ENCODE measurements at regions not wholly inside any gene's neighbourhood (a gene's known extent, or its start where the extent isn't known, plus 50 kb on each side); places are given as distances from the start of the nearest gene placed in this dataset.

DNA sequence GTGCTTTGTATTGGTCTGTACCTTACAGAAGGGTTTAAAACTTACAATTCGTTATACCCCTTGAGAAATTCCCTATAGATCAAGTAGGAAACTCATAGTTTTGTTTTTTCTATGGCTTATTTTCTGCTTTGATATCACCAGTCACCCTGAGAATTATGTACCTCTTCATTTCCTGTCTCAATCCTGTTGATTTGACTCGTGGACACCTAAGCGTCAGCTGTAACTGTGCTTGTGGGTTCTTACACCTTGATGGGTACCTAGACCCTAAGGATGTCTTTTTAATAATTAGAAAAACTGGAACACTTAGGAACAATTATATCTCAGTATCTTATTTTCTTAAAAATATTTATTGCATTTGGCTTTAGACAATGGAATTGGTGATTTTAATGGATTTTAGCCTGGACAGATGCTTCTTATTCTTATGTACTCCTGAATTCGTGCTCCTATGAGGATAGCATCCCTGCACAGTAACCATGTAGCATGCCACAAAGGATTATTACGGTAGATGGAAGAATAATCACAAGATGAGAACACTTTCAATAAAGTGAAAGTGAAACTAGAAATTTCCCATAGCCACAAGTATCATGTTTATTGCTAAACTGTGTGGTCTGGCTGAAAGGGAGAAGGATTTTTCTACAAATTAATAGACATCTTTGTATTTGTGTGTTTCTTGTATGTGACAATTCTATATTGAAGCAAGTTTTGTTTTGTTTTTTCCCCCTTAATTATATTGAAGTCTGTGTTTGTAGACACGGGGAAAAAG is 1920.3 kb upstream of the WWC1 start:
- no peak for DNase-seq (ENCODE audit: low spot score)

DNA sequence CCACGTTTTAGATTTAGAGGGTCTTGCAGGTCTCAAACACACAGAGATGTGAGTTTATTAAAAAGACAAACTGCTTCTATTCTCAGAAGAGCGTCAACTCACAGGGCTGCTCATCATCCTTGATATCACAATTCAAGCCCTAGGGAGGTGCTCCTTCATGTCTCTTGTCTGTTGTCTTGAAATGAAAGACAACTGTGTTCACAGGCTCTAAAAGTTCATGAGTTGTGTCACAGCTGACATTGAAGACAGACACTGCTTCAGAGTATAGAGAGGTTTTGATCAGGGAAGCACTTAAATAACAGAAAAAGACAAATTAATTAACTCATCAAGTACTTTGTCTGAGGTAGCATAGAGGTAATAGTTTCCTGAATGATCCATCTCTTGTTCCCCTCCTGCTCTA is 1917.6 kb upstream of the WWC1 start:
- no peak for DNase-seq (ENCODE audit: low spot score)

DNA sequence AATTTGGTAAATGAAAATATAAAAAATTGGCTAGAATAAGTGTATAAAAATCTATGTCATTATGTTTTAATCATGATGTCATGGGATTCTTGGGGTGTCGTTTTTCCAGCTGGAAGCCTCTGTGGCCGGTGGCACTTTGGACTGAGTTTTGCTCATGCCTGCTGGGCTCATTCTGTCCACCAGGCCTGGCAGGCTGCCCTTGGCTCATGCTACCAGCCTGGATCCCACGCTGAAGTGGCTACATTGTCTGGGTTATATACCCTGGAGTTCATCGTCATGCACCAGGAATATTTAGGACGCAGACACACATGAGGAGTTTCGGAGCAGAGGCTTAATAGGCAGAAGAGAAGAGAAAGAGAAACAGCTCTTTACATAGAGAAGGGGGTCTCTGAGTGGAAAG is 1913.7 kb upstream of the WWC1 start:
- DNase-seq (ENCODE audit: low spot score): no peak

DNA sequence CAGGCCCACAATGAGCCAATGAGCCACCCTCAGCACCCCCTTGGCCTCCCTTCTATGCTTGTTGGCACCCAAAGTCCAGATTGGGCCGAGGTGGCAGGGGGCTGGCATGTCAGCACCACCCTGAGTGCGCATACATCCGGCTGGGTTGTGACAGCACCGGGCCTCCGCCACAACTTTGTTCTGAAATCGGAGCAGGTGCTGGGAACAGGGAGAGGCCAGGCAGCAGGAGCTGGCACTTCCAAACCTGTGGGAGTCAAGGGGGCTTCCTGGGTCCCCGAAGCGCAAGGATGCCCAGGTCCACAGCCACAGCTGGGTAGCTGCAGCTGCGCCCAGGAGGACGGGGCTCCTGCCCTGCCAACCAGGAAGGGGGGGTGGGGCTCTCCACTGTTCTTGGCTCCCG is 1911.9 kb upstream of the WWC1 start:
- DNase-seq (ENCODE audit: low spot score): no peak

DNA sequence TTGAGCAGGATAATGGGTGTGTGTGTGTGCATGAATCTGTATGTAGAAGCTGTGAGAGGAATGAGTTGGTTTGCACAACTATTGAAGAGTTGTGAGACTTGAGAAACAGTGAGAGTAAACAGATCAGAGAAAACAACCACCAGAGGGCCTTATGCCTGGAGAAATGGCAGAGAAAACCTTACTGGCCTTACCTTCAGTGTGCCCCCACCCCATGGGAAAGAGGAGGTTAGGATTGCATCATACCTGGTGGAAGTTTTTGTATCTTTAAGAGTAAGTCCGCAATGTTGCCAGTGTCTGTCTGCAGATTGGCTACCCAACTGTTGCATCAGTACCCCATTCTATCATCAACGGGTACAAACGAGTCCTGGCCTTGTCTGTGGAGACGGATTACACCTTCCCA is 1909.4 kb upstream of the WWC1 start:
- no peak for DNase-seq (ENCODE audit: low spot score)

DNA sequence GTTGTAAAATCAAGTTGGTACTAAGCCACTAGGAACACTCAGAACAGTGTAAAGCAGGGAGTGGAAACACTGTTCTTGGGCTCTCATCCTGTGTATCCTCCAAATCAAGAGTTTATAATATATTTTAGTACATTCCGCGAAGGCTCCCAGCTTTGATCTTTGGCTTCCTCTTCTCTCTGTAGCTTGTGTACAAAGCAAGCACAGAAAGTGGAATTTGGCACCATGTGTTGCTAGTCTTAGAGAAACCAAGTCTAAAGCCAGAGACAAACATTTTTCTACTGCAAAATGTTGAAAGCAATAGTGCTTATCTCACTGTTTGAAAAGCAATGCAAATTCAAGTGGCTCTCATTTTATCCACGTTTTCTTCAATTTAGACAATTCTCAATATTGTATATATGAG is 1893.3 kb upstream of the WWC1 start:
- no peak for DNase-seq (ENCODE audit: low spot score)

DNA sequence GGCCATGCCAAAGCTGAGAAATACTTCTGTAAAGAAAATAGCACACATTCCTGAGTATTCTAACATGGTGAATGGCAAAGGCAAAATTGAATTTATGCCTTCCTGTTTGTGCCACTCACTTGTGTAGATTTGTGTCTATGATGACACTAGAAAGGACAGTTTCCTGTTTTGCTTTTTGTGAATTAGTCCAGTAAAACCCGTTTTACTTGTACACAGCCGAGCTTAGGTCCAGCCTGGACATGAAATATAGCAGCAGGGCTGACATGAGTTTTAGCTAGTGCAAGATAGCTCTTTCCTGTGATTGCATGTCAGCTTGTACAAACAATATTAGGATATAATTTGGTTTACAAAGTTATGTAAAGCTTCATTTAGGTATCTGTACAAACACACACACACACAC is 1891.7 kb upstream of the WWC1 start:
- no peak for DNase-seq (ENCODE audit: low spot score)

DNA sequence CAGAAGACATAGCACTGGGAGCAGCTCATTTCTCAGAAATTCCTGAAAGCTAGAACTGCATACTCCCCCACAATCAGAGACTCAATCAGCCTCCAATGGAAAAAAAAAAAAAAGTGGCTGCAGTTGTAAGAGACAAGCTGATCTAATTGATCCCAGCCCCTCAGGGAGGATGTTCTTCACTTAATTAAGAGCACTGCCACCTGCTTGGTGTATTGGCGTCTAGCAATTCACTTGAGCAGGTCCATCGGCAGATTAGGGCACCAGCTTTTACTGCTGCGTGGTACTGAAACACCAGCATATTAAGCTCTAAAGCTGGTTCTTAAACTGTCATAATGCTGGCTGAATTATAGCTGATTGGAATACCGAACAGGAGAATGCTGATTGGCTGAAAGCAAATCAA is 1890.1 kb upstream of the WWC1 start:
- DNase-seq (ENCODE audit: low spot score): no peak

DNA sequence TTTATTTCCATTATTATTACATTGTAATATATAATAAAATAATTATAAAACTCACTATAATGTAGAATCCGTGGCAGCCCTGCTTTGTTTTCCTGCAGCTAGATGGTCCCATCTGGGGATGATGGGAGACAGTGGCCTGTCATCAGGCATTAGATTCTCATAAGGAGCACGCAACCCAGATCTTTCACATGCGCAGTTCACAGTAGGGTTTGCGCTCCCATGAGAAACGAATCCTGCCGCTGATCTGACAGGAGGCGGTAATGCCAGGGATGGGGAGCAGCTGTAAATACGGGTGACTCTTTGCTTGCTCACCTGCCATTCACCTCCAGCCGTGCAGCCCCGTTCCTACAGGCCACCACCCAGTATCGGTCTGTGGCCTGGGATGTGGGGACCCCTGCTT is 1879.3 kb upstream of the WWC1 start:
- DNase-seq (ENCODE audit: low spot score): no peak

DNA sequence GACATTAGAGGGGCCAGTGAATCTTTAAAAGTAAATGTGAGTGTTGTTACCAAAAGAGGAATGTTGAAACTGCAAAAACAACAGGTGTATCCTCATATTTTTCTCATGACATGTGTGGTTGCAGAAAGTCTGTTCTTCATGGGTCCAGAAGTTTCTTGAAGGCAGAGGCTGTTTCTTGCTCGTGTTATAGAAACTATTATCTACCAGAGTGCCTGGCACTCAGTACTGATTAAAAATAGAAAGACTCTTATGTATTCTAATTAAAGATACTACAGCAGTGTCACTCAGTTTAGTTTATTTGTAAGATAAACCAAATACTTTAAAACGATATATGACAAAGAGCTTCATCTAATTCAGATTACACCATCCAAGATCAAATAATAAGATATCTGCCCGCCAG is 1864.2 kb upstream of the WWC1 start:
- DNase-seq (ENCODE audit: low spot score): no peak

DNA sequence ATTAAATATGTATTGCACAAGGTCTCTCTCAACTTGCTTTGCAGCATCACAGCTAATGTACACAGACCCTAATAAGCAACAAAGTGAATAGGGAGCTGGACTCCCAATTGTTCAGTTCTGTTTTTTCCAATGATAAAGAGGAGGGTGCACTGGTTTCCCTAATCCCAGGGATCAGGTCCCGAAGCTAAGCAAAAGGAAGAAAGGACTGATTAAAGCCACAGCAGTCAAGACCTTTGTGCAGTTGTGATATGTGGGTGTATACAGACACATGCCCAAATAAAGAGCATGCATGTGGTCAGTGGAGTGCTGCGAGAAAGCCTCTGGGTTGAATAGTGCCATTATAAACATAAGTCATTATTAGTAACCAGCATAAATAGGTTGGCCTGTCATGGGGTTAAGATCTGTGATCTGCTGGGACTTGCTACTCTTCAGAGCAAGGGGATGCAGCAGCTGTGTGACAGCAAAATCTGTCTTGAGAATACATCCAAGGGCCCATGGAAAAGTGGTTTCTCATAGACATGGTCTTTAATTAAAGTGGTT is 1863.1 kb upstream of the WWC1 start:
- no peak for DNase-seq (ENCODE audit: low spot score)

DNA sequence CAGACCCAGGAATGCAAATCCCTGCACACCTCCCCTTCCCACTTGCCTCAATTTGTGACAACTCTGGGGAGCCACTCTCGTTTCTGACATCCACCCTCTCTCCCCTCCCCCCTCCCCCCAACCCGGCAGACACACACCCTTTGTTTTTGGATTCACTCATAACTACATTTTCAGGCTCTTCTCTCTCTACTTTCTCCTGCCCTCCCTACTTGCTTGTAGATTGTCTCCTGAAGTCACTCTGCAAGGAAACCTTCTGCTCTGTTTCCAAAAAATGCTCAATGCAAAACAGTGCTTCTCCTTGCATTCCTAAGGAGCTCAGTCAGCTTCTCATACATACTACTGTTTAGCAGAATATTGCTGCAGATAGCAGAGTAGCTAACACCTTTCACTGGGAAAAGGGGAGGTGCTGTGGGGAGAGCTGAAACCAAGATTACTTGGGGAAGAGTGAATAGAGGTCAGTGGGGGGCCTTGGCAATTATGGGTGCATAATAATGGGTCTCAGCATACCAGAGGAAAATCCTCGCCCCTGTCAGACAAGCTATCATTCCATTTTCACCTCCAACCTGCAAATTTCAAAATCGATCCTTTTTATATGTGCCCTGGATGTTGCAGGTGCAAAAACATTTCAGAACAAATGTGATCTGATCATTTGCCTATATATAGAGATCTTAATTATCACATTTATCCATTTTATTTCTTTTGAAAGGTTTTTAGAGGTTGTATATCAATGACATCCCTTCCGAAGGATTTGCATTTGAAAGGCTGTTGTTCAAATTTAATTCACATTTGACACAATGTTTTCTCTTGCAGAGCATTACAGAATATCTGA is 1860.7 kb upstream of the WWC1 start:
- DNase-seq (ENCODE audit: low spot score): no peak

DNA sequence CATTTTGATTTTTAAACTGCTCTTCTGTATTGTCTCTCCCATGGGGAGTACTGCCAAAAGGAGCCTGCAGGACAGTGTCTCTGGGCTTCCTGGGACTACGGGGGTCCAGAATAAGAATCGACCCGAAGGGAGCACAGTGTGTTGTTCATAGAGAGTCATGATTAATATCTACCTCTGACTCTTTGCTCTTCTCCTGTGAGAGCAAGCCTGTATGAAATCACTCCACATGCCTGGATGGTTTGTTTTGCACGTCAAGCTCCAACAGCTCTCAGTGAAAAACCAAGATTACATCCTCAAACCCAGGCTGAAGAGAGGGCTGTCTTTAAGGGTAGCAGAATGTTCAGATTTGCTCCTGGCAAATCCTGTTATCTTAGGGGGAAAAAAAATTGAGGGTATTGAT is 1860.0 kb upstream of the WWC1 start:
- no peak for DNase-seq (ENCODE audit: low spot score)

DNA sequence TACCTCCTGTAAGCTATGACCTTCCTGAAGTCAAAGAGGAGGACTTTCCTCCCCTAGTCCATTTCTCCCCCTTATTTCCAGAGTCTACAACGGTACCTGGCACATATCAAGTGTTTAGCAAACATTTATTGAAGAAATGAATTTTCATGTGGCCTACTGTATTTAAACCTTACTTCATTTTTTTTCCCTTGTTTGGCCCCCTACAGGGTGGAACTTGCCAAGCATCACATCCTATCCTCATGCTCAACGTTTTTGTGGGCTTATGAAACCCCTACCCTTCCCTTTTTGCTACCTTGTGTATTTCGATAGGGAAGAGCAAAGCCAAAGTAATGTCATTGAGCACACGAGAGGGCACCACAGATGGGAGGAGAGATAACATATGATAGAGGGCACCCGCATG is 1857.8 kb upstream of the WWC1 start:
- DNase-seq (ENCODE audit: low spot score): no peak

DNA sequence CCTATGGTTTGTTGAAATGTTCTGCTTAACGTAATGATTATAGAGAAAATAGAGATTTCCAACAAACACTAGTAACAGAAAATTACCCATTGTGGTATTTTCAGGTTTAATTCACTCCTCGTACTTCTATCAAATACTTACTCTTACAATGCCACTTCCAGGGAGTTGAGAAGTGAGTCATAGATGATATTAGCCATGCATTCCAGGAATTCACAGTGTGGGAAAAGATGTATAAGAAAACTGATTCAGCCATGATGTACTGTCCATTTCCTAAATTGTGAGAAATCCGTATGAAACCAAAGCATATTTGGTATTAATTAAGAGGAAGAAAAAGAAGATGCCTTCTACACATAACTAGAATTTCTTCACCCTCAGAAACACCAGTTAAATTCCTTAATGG is 1854.6 kb upstream of the WWC1 start:
- no peak for DNase-seq (ENCODE audit: low spot score)

DNA sequence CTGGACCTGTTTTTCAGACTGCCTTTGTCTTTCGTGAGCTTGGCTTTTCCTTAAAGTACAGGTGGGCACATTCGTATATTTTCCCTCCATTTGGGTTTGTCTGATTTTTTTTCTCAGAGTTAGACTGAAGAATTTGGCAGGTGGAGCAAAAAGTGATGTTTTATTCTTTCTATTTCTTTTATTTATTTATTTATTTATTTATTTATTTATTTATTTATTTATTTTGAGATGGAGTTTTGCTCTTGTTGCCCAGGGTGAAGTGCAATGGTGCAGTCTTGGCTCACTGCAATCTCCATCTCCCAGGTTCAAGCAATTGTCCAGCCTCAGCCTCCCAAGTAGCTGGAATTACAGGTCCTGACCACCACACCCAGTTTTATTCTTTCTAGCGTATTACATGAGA is 1805.1 kb upstream of the WWC1 start:
- DNase-seq (ENCODE audit: low spot score): no peak

DNA sequence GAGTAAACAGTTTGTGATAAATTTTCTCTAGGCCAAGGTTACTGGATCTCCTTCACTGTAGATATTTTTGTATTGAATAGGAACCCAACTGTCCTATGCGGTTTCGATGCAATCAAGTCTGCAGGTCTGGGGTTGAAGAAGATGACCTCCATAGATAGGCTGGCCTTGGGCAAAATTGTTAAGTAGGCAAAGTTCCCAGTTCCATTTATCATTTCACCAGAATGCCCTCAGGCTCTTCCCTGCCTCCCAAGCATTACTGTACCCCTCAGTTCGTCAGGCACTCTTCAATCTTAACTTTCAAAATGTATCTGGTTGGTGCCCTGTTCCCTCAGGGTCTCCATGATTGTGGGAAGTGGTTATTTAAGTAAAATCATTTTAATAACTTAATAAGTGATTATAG is 1802.9 kb upstream of the WWC1 start:
- no peak for DNase-seq (ENCODE audit: low spot score)

DNA sequence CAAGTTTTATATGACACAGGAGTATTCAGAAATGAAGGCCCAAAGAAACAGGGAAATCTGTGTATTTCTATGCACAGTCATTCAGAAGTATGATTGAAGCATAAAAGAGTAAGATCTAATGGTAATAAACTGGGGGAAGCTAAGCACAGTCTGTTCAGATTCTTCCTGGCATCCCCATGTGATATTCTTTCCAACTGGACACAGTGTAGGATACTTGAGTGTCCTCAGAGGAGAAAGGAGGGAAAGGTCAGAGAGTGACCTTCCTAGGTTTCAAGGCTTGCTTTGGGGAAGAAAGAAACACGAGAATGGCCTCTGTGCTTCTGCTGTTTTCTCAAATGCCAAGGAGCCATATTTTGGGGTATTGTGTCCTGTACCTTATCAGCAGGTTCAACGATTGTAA is 1798.4 kb upstream of the WWC1 start:
- DNase-seq (ENCODE audit: low spot score): no peak

DNA sequence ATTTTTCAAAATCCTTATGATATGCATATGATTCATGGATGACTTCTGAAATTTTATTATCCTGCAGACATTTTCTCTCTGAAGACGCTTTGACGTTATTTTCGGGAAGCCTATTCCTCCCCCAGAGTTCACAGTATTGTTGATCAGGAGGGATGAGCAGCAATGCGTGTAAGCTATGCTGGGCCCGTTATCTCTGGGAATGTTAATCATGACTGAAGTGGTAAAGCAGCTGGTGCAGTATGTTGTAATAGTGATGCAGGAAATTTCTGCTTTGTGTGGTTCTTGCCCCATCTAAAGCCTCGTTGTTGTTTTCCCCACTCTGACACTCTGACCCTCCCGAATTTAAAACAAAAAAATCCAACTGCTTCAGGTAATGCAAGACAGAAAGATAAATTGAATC is 1797.8 kb upstream of the WWC1 start:
- no peak for DNase-seq (ENCODE audit: low spot score)

DNA sequence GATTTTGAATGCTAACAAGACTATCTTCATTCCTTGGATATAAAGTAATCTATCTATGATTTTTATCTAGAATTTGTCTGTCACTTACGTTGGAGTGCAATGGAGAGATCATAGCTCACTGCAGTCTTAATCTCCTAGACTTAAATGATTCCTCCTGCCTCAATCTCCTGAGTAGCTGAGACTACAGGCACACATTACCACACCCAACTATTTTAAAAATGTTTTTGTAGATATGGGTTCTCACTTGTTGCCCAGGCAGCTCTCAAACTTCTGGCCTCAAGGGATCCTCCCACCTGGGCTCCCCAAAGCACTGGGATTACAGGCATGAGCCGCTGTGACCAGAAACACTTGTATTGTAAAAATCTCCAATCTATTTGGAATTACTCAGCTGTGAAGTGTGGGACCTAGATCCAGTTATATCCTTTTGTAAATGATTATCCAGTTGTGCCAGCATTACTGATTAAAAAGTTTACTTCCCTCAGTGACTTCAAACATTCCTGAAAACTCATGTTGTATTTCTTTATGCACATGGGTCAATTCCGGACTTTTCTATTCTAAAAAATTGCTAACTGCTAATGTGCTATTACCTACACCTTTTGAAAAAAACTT is 1793.8 kb upstream of the WWC1 start:
- no peak for DNase-seq (ENCODE audit: low spot score)

DNA sequence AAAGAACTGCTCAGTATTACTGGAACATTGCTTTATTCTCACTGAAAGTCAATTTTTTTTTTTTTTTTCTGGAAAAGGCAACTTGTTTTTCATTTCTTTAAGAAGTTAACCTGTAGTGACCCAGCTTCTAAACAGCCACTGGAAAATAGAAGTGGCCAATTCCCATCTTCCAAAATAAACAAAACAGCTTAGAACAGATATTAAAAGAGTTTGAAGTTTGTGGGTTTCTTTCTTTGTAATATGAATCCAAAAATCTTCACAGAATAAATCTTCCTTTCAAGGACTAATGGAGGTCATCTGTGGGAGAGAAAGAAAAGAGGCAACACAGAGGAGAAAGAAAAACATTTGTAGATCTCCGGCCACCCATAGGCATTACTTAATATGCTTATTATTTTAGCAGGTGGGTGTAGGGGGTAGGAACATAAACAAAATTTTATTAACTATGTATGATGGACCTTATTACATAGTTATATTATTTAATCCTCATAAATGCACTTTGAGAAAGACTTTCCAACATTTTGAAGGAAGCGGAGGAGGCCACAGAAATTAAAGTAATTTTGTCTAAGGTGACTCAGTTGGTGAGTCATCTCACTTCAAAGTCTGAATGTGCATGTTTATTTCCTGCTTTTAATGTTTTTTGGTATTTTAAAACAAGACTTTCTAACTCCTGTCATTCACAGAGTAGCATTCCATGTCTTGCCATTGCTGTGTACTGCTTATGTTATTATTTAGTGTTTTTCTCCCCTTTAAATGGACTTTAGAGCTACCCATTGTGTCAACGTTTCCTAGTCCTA is 1791.8 kb upstream of the WWC1 start:
- no peak for DNase-seq (ENCODE audit: low spot score)

DNA sequence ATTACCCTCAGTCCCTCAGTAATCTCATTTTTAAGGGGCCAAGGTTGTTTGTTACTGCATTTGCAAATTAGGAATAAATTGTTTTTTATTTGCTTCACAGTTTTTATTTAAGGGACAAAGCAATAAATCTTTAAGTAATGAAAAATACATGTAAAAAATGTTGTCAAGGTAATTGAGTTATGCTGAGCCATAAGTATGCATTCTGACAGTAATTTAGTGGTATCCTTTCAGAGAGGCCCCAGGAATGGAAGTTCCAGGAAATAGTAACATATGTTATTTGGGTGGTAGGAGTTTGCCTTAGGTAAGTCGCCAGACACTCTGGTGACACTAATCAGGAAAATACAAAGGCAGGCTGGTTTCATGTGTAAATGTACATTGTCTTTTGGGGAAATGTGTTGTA is 1787.9 kb upstream of the WWC1 start:
- DNase-seq (ENCODE audit: low spot score): no peak

Measured in hepatic stellate cell (primary cell).